GM19324 (cell line): ENCODE measurements at regions not wholly inside any gene's neighbourhood (a gene's known extent, or its start where the extent isn't known, plus 50 kb on each side); places are given as distances from the start of the nearest gene placed in this dataset.
"Not testable (repeated sequence)": the region's sequence is repeated elsewhere in the genome, so short reads cannot be mapped to it uniquely, and the experiment has no call there.

Source experiments
- ATAC-seq: cut with Tn5 transposase; IDR thresholded peaks from one replicate; pipeline ENCODE4 v1.9.1; 2021; ENCODE audit warnings: mild to moderate bottlenecking, moderate library complexity; ENCODE audit not compliant: unreplicated experiment, low FRiP score

DNA sequence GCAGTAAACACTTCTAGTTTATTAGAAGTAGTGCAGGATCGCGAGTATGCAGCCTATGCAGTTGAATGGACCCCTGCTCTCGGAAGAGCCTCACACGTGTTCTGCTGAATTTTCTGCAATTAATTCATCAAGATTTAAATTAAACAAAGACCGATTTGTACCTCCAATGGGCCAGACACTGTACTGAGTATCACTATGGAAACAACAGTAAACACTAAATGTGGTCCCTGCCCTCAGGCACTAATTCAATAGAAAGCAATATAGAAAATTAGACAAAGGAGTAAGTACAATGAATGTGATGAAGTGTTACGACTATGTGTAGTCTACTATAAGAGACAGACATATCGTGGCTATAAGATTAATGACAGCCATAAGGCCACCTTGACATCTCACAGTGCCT lies 740.3 kb upstream of the FRG1 start:
- ATAC-seq, result no peak

DNA sequence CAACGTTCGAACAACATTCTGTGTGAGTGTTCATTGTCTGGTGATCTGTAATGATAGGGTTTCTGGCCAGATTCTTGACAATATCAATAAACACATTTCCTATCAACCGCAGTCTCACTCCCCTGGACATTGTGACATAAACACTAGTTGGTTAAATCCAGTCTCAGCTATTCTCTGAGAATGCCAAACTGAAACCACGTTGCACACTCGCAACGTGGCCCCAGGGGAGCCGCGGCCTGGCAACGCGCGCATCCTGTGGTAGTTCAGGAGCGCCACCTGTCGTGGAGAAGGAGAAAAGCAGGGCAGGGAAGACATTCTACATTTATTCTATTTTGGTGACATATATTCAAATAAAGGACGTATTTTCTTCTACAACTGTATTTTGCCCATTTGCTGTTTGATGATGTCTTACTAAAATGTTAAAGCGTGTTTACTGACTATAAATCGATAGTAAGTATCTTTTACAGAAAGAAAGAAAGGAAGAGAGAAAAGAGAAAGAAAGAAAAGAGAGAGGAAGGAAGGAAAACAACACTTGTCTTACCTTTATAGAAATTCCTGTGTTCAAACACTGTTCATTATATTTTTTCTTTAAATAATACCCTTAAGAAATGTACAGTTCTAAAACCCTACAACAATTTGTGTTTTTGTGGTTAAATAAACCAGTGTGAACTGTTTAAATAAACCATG lies 738.3 kb upstream of the FRG1 start:
- no peak for ATAC-seq

DNA sequence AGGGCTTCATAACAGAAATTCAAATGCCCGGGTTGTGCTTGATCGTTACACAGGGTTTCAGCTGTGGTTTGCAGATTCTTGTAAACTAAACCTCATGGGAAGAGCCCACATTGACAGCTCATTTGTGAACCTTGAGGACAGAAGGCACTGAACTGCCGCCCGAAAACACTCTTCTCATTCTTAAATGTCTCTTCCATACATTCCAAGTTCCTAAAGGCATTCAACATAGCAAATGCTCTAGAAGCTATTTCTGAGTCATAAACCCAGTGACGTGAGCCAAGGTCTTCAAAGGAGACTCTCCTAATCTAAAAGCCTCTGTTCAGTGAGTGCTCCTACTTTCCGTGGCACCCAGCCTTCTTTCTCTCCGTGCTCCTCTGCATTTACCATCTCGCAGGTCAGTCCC lies 737.8 kb upstream of the FRG1 start:
- ATAC-seq, result no peak

DNA sequence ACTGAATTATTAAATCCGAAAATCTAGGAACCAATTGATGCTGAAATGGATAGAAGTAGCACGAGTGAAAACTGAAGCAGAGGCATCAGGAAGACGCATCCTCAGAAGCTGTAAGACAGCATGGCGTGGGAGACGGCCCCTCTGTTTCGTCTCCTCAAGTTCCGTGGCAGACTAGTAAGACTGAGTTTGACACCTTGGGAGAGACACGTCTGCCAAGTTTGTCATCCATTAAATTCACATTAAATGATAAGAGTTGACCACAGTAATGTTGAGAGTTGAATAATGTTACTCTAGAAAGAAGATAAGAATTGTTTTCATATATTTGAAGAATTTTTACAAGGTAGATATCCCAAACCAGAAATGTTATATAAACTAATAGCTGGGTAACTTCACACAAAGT lies 736.1 kb upstream of the FRG1 start:
- ATAC-seq, result no peak

DNA sequence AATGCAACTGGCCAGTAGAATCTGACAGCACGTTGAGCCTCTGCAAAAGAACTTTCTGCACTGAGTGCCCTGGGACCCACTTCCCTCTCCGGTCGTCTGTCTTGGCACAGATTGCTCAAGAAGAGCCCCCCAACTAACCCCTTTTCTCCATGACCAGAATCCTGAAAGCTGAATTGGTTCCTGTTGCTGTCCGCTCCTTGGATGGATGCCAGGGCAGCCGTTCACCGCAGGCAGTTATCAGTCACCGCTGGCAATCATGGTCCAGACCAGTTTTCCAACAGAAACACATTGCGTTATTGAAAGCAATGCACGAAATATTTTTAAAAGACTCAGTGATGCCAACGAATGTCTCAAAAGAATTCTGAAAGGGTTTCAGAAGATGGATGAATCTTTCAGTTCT lies 733.7 kb upstream of the FRG1 start:
- ATAC-seq, result no peak

DNA sequence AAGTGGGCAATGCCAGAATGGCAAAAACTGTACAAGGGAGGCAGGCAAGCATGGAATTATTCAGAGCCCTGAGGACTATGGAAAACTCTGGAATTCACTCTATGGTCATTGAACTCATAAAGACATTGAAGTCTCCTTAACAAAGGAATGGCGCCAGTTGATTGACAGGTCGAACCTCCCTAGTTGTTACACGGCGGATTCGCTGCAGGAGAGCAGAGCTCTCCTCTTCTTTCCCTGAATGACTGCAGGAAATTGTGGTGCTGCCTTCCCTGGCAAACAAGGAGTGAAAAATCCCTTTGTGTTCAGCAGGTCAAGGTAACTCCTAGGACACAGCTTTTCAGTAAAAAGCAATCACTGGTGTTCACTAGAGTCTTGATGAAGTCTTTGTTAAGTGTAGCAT lies 732.8 kb upstream of the FRG1 start:
- ATAC-seq, result no peak

DNA sequence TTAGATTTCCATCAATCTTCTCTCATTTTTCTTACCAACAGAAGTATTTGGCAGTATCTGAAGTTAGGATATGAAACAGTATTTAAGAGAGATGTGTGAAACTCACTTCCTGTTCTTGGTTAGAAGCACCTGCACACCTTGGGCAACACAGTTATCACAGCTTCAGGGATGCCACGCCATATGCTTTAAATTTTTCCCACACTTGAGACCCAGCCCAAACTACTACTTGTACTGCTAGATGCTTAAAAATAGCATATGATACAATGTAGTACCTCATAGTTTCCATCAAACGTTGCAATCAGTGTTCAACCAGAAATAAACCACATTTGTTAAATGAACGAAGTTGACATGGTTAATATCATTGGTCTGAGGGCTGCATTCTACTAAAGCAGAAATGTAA lies 725.1 kb upstream of the FRG1 start:
- ATAC-seq, result no peak

DNA sequence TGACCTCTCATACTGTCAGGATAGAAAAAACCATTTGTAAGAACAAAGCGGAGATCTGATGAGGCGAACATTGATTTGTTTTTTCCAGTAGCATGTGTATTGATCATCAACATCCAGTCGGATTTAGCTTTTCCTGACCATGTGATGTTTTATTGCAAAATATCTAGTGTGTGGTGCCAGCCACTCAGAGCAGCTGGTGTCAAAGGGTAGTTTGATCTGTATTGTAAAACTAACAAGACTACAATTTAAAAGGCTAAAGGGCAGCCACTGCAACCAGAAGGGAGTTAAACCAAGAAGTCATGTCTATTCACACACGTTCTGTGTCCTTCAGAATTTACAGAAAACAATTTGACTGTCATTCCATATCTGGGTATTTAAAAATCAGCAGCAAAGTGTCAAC lies 719.0 kb upstream of the FRG1 start:
- ATAC-seq, result no peak

DNA sequence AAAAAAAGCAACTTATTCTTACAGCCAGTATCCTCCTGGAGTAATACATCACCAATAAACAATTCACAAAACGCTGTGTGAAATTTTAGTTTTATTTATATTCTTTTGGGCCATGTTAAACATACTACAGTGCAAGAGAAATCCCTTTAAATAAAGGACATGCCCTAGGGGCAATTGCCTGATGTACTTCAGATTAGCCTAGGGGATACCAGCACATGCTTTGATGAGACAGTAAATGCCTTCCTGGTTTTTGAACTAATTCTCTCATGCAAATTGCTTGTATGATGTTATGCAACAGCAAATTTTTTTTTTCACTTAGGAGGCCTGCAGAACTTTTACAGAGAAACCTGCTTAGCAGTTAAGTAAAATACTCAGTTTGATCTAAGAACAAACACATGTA lies 711.9 kb upstream of the FRG1 start:
- ATAC-seq, result no peak

DNA sequence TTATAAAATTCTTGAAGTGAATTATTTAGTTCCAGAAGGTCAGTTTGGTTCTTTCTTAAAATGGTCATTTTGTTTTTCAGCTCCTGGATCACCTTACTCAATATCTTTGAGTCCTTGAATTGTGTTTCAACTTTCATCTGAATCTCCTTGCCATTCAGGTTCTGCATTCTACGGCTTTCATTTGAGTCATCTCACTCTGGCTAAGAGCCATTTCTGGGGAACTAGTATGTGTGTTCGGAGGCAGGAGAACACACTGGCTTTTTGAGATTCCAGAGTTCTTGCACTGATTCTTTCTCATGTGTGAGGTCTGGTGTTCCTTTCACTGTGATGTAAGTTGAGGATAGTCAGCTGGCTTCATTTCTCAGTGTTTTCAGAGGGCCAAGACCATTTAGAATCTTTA lies 708.4 kb upstream of the FRG1 start:
- no peak for ATAC-seq

DNA sequence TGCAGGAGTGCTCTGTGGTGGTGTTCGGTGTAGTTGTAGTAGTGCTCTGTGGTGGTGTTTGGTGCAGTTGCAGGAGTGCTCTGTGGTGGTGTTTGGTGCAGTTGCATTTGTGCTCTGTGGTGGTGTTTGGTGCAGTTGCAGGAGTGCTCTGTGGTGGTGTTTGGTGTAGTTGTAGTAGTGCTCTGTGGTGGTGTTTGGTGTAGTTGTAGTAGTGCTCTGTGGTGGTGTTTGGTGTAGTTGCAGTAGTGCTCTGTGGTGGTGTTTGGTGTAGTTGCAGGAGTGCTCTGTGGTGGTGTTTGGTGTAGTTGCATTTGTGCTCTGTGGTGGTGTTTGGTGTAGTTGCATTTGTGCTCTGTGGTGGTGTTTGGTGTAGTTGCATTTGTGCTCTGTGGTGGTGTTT lies 706.9 kb upstream of the FRG1 start:
- not testable (repeated sequence) for ATAC-seq

DNA sequence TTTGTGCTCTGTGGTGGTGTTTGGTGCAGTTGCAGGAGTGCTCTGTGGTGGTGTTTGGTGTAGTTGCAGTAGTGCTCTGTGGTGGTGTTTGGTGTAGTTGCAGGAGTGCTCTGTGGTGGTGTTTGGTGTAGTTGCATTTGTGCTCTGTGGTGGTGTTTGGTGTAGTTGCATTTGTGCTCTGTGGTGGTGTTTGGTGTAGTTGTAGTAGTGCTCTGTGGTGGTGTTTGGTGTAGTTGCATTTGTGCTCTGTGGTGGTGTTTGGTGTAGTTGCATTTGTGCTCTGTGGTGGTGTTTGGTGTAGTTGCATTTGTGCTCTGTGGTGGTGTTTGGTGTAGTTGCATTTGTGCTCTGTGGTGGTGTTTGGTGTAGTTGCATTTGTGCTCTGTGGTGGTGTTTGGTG lies 705.7 kb upstream of the FRG1 start:
- ATAC-seq, result not testable (repeated sequence)

DNA sequence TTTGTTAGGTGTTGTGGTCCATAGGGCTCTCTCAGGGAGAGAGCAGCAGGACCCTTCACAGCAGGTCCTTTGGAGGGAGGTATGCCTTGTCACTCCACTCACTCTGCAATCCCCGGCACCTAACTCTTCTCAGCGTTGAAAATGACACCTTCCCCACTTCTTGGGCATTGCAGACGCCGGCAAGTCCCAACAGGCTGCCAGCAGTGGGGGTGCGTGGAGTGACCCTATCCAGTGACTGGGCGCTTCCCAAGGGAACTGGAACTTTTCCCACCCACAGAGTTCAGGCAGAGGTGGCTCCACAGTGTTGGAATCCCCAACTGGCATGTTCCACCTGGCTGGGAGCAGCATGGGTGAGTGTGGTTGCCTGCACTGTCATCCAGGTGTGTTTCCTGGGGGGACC lies 705.1 kb upstream of the FRG1 start:
- ATAC-seq, result no peak

DNA sequence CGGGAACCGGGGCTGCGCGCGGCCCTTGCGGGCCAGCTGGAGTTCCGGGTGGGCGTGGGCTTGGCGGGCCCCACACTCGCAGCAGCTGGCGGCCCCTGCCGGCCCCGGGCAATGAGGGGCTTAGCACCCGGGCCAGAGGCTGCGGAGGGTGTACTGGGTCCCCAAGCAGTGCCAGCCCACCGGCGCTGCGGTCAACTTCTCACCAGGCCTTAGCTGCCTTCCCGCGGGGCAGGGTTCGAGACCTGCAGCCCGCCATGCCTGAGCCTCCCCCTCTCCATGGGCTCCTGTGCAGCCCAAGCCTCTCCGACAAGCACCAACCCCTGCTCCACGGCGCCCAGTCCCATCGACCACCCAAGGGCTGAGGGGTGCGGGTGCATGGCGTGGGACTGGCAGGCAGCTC lies 704.4 kb upstream of the FRG1 start:
- not testable (repeated sequence) for ATAC-seq

DNA sequence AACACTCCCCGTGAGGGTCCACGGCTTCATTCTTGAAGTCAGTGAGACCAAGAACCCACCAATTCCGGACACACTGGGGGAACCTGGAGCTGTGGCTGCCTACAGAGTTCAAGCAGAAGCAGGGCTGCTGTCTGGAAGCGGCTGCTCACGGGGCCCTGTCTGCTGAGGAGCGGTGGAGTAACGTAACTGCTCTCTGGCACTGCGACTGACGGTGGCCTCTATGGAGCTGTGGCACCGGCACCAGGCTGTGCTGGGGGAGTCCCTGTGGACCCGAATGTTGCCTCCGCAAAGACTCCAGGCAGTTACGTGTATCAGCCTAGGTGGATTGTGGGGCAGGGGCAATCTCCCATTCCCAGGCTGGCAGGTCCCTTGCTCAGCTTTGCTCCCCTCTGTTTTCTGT lies 703.3 kb upstream of the FRG1 start:
- no peak for ATAC-seq

DNA sequence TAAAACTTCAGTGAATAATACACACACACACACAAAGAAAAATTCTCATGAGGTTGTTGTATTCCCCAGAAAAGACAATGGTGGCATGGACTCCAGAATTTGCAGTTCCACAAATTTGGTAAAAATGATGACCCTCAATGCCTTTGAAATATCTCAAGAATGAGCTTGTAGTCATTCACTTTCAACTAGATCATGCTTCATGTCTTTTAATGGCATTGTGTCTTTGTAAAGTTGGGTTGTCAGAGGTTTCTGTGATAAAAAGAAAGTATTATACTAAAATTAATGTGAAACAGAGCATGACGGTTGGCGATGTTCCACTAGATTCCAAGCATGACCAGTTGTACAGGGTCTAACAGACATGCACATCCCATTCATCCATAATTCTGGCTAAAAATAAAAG lies 685.0 kb upstream of the FRG1 start:
- no peak for ATAC-seq

DNA sequence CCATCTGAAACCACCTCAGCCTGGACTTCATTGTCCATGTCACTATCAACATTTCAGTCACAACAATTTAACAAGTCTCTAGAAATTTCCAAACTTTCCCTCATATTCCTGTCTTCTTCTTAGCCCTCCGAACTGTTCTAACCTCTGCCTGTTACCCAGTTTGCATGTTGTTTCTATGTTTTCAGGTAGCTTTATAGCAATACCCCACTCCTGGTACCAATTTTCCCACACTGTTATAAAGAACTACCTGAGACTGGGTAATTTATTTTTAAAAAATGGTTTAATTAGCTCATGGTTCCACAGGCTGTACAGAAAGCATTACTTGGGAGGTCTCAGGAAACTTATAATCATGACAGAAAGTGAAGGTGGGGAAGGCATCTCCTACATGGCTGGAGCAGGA lies 679.2 kb upstream of the FRG1 start:
- ATAC-seq, result no peak

DNA sequence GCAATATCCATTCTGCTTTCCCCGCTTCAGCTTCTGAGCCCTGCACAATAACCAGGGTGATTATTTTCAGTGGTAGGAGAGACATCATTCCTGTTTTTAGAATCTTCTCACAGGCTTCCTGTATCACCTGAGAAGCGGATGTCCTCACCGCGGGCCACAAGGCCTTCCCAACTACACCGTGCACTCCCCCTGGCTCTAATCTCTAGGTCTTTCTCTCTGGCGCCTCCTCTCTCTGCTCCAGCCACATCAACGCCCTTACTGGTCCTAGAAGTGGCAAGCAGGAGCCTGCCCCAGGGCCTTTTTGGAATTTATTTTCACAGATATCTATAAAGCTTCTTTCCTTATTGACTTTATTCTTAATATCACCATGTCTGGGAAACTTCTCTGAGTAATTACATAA lies 675.2 kb upstream of the FRG1 start:
- no peak for ATAC-seq

DNA sequence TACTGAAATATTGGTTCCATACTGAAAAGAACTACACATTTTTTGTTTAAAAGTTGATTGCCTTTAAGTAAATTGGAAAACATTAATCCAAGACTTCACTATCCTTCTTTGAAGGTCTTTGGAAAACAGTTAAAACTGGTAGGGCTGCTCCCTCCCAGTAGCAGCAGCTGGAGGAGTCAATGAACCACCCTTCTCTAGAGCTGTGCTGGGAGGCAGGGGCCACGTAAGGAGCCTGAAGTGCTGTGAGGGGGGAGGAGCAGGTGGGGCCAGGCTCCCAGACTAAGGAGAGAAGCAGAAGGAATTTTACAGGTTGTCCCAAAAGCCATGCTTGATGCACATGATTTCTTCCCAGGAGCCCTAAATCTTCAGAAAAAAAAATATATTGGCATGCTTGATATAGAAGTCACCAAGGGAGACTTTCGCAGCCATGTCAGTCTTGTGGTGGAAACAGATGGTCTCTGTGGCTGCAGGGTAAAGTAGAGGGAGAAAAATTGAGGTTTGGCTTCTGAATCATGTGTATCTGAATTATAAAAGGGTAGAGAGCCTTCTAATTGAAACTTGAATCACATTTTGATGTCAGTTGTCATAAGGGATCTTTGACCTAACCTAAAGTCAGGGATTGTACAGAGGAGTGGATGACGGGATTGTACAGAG lies 673.2 kb upstream of the FRG1 start:
- ATAC-seq, result no peak

DNA sequence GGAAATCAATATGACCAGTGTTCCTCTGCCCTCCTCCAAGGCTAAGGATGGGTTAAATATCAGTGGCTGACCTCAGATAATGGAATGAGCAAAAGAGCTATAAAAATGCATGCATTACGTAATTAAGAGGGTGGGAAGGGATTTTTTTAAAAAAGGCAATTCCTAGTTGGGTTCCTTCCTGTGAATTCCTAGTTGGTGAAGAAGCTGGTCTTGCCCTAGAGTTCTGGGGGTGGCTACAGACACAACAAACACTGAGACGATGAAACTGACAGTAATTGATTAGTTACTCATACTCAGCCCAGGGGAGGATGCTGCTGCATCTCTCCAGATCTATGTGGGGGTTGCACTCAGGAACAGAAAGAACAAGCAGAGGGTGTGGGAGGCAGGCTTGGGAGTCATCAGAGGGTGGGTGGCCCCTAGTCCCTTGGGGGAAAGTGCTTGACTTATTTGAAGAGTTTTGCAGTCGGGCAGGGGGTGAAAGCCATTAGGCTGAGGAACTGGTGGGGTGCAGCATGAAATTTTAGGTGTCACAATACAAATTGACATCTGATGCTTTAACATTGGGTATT lies 662.0 kb upstream of the FRG1 start:
- no peak for ATAC-seq

DNA sequence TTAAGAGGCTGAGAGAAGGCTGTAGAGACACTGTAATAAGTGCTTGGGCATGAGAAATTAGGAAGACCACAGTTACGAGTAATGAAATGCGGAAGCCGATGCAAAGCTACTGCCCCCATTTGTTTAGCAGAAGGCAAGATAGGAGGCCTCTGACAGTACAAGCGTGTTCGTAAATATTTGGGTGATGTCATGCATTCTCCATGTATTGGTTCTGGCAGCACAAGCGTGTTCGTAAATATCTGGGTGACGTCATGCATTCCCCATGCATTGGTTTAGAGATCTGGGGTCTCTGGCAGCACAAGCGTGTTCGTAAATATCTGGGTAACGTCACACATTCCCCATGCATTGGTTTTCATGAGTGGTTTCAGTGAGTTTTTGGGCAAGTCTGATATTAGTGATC lies 661.5 kb upstream of the FRG1 start:
- no peak for ATAC-seq

DNA sequence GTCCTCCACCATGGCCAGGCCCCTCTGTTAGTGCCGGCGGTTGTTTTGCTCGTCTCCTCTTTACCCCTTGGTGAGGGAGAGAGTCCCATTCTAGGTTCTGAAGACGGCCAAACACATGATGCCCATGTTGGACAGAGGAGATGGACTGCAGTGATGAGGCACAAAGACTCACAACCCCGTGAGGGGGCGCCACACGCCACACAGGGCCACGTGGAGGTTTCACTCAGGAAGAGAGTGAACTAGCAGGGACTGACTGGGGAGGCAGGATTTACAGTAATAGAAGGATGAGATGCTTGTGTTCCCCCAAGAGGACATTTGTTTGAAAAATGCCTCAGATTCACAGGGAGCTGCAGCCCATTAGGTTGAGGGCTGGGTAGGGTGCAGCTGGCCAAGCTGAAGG lies 655.3 kb upstream of the FRG1 start:
- no peak for ATAC-seq
